Upper lobe of left lung (tissue), 4 donors: ENCODE measurements at regions not wholly inside any gene's neighbourhood (a gene's known extent, or its start where the extent isn't known, plus 50 kb on each side); places are given as distances from the start of the nearest gene placed in this dataset.

Experiments used
- CTCF ChIP-seq, 6 experiments: fragments of 450-650 bp in 4 of 6; fragments of 200-600 bp in 2 of 6; sonication (generic) in 2 of 6; IDR thresholded peaks; one replicate each; pipeline ENCODE4 v1.5.1; 2016 to 2019; ENCODE audit warnings: antibody characterized with exemption in 6 of 6
- EP300 ChIP-seq, 4 donors: sonication (generic); formaldehyde crosslinking; IDR thresholded peaks; one replicate each; pipeline ENCODE4 v1.5.1; 2017; ENCODE audit warnings: antibody characterized with exemption in 4 of 4, control low read depth in 2 of 4
- POLR2A ChIP-seq, 4 donors: fragments of 450-650 bp; IDR thresholded peaks; one replicate each; pipeline ENCODE4 v1.5.1; 2016 to 2017; ENCODE audit warnings: antibody characterized with exemption in 4 of 4, mild to moderate bottlenecking in 2 of 4
- POLR2AphosphoS5 ChIP-seq, 2 donors: sonication (generic); formaldehyde crosslinking; IDR thresholded peaks; one replicate each; pipeline ENCODE4 v1.5.1; 2017; ENCODE audit warnings: antibody characterized with exemption in 2 of 2

- TF ChIP-seq CTCF (IDR thresholded peaks at IDR 0.05) = no peak
- no peak for TF ChIP-seq POLR2A (IDR thresholded peaks at IDR 0.05)
- no peak for TF ChIP-seq EP300 (IDR thresholded peaks at IDR 0.05)
- no peak for TF ChIP-seq POLR2AphosphoS5 (IDR thresholded peaks at IDR 0.05)
These were observed 296.2 kb upstream of the SALL3 start for GRCh38 chr18:78683191-78684010.
